GM12878 (cell line): ENCODE measurements at regions not wholly inside any gene's neighbourhood (a gene's known extent, or its start where the extent isn't known, plus 50 kb on each side); places are given as distances from the start of the nearest gene placed in this dataset.

Experiments
- ATAC-seq: fragments of 200-7000 bp; cut with Tn5 transposase; 3 replicates; pipeline ENCODE4 v1.9.1; 2020; ENCODE audit warnings: mild to moderate bottlenecking, moderate library complexity
- BruUV-seq: library from RNA; stranded (reverse); fragments of 400-500 nt; replicated peaks from 2 replicates; lab custom pipeline; 2021; lab: Mats Ljungman, UMichigan
- CTCF ChIA-PET: fragments of 300-600 bp; sonication (Branson Sonifier 250); formaldehyde crosslinking; extraction: SDS; loops from one replicate; lab custom pipeline; 2021; ENCODE audit warnings: inconsistent platforms; lab: Yijun Ruan, JAX
- POLR2A ChIA-PET: fragments of 350-600 bp; formaldehyde crosslinking; extraction: SDS; loops from one replicate; lab custom pipeline; 2021; ENCODE audit warnings: inconsistent platforms; lab: Charles Lee
- RAD21 ChIA-PET: fragments of 300-600 bp; sonication (Branson Sonifier 250); formaldehyde crosslinking; loops from one replicate; lab custom pipeline; 2023; ENCODE audit warnings: antibody characterized with exemption; ENCODE audit not compliant: unreplicated experiment; lab: Charles Lee
- SMC1A ChIA-PET: fragments of 300-600 bp; sonication (Branson Sonifier 250); formaldehyde crosslinking; loops from one replicate; lab custom pipeline; 2023; ENCODE audit not compliant: unreplicated experiment, uncharacterized antibody; lab: Charles Lee
- DNase-seq: peaks from one replicate; pipeline ENCODE4 v3.0.0-alpha.2; 2011; ENCODE audit warnings: low read depth, low spot score
- FAIRE-seq: peaks from 3 replicates; lab custom pipeline; 2011; peaks lifted over from hg19 to GRCh38; lab: Jason Lieb, UNC
- H2AFZ ChIP-seq: 2 replicates; pipeline ENCODE4 v1.6.0; 2011; ENCODE audit warnings: low read depth, low read length, control low read depth; ENCODE audit not compliant: control insufficient read depth
- H3K27ac ChIP-seq: 2 replicates; pipeline ENCODE4 v1.5.1; 2011; ENCODE audit warnings: control low read depth; ENCODE audit not compliant: control insufficient read depth, insufficient read depth
- H3K27me3 ChIP-seq, 2 experiments: replicated peaks in 1 of 2; 2 replicates each; pipeline versions ENCODE4 v1.6.0 to v1.6.1; 2011; ENCODE audit warnings: low read length in 1 of 2; ENCODE audit not compliant: control insufficient read depth in 2 of 2, insufficient read depth in 2 of 2
- H3K36me3 ChIP-seq, 2 experiments: 2 replicates each; pipeline ENCODE4 v1.5.1; 2011; ENCODE audit warnings: low read length in 1 of 2; ENCODE audit not compliant: control insufficient read depth in 2 of 2, insufficient read depth in 2 of 2
- H3K4me1 ChIP-seq: 2 replicates; pipeline ENCODE4 v1.6.1; 2011; ENCODE audit warnings: mild to moderate bottlenecking, low read length, moderate library complexity, mixed read lengths; ENCODE audit not compliant: control insufficient read depth, insufficient read depth
- H3K4me2 ChIP-seq: 2 replicates; pipeline ENCODE4 v1.6.0; 2011; ENCODE audit warnings: control low read depth; ENCODE audit not compliant: control insufficient read depth, insufficient read depth
- H3K4me3 ChIP-seq: fragments of 200-600 bp; sonication (generic); 2 replicates; pipeline ENCODE4 v1.5.1; 2016
- H3K79me2 ChIP-seq: 2 replicates; pipeline ENCODE4 v1.6.0; 2011; ENCODE audit warnings: low read length; ENCODE audit not compliant: control insufficient read depth, insufficient read depth
- H3K9ac ChIP-seq: 2 replicates; pipeline ENCODE4 v1.8.0; 2011; ENCODE audit warnings: low read length, control low read depth, mixed read lengths; ENCODE audit not compliant: control insufficient read depth, insufficient read depth
- H3K9me3 ChIP-seq: replicated peaks from 3 replicates; pipeline ENCODE4 v1.5.1; 2011; ENCODE audit warnings: mild to moderate bottlenecking, low read length; ENCODE audit not compliant: control insufficient read depth, insufficient read depth
- H4K20me1 ChIP-seq: 2 replicates; pipeline ENCODE4 v1.6.0; 2011; ENCODE audit not compliant: control insufficient read depth, insufficient read depth
- MYB ChIP-seq: fragments of 150-350 bp; IDR thresholded peaks from 2 replicates; pipeline ENCODE4 v1.6.1; 2014; ENCODE audit warnings: mild to moderate bottlenecking, low read depth, low read length, borderline replicate concordance
- NFIC ChIP-seq: IDR thresholded peaks from 2 replicates; pipeline ENCODE4 v1.6.1; 2012; ENCODE audit warnings: low read depth, mild to moderate bottlenecking, inconsistent platforms, low read length, moderate library complexity
- POLR2A ChIP-seq: IDR thresholded peaks from 2 replicates; pipeline ENCODE4 v1.6.1; 2011; ENCODE audit warnings: low read depth, mild to moderate bottlenecking, low read length
- POLR2AphosphoS5 ChIP-seq: IDR thresholded peaks from 2 replicates; pipeline ENCODE4 v1.6.1; 2011; ENCODE audit warnings: mild to moderate bottlenecking, low read length, inconsistent platforms
- TARDBP ChIP-seq: IDR thresholded peaks from 2 replicates; pipeline ENCODE4 v1.6.1; 2016; ENCODE audit warnings: borderline replicate concordance
- ZNF217 ChIP-seq: fragments of 450-650 bp; IDR thresholded peaks from 2 replicates; pipeline ENCODE4 v1.6.1; 2017; ENCODE audit warnings: antibody characterized with exemption, mild to moderate bottlenecking
- ZNF274 ChIP-seq: IDR thresholded peaks from one replicate; pipeline ENCODE4 v1.8.0; 2011; ENCODE audit not compliant: insufficient read length, insufficient read depth
- ZNF622 ChIP-seq: fragments of 450-650 bp; IDR thresholded peaks from 2 replicates; pipeline ENCODE4 v1.6.1; 2017; ENCODE audit warnings: mild to moderate bottlenecking, inconsistent platforms
- ZZZ3 ChIP-seq: IDR thresholded peaks from 2 replicates; pipeline ENCODE4 v1.6.1; 2011; ENCODE audit warnings: low read depth; ENCODE audit not compliant: control insufficient read depth, insufficient read length
- WGBS: methylation state at CpG from one replicate; pipeline ENCODE4 v1.1.6; 2016; ENCODE audit warnings: low lambda C conversion rate; ENCODE audit not compliant: insufficient replicate concordance, insufficient coverage; ENCODE audit errors: missing lambda C conversion rate; 5-methylcytosine and 5-hydroxymethylcytosine counted together
- in situ Hi-C: fragments of 300-500 bp; cut with MboI; formaldehyde crosslinking; loops from 9 replicates; pipeline ENCODE4 v1.14.3; 2018; ENCODE audit warnings: mixed read lengths
- intact Hi-C: fragments of 100-400 bp; cut with micrococcal nuclease; formaldehyde crosslinking; loops from one replicate; pipeline ENCODE4 v1.14.2; 2022; ENCODE audit not compliant: unreplicated experiment
- TF ChIP-seq, protein P1 (sequence below): fragments of 450-650 bp; IDR thresholded peaks from 2 replicates; pipeline ENCODE4 v1.6.1; 2014; ENCODE audit warnings: mild to moderate bottlenecking
- TF ChIP-seq, protein P2 (sequence below): fragments of 450-650 bp; IDR thresholded peaks from 2 replicates; pipeline ENCODE4 v1.6.1; 2016; ENCODE audit warnings: mild to moderate bottlenecking
- TF ChIP-seq, protein P3 (sequence below): fragments of 450-650 bp; IDR thresholded peaks from 2 replicates; pipeline ENCODE4 v1.6.1; 2017; ENCODE audit warnings: mild to moderate bottlenecking, moderate library complexity

DNA sequence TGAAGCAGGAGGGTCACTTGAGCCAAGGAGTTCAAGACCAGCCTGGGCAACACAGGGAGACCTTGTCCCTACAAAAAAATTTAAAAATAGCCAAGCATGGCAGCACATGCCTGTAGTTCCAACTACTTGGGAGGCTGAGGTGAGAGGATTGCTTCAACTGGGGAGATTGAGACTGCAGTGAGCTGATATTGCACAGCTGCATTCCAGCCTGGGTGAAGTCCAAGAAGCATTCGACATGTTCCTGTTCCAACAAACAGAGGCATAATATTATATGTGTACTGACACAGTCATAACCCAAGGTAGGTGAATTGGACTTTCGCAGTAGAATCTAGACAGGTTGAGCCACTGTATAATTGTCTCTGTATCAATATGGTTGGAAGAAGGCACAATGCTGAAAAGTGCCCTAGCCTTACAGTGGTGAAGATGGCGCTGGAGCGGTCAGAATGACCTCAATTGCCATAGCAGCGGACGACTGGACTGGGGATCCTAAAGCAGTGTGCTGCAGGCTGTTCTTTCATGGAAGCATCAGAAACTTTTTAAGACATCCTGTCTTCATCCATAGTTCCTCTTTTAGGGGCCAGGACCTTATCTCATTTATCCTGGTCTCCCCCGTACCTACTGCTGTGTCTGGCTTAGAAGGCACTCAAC lies 112.0 kb upstream of the CLDN10 start:
- ATAC-seq (no peak), FAIRE-seq (no peak), DNase-seq (no peak)
- no peak overlapping the region for H2AFZ ChIP-seq
- no peaks in the 10 kb centered on the region for H4K20me1 ChIP-seq
- no peak overlapping the region for H3K27ac ChIP-seq
- no peaks in the 10 kb centered on the region for H3K79me2 ChIP-seq
- intact Hi-C loops, result no loop called here
- H3K4me1 ChIP-seq, result no peaks in the 10 kb centered on the region
- ChIA-PET SMC1A (no interaction called here), CTCF (interaction anchor here (1.0 kb wide), 1 partner anchor 16 kb away, joined by 3 read pairs; no protein-coding TSS in a partner anchor), RAD21 (no interaction called here), POLR2A (no interaction called here)
- no peak overlapping the region for H3K4me2 ChIP-seq
- H3K9ac ChIP-seq, result no peak overlapping the region
- no peaks in the 10 kb centered on the region for H3K27me3 ChIP-seq
- no peaks in the 10 kb centered on the region for H3K9me3 ChIP-seq
- no peak for TF ChIP-seq POLR2A
- no peak for TF ChIP-seq NFIC
- TF ChIP-seq ZNF217, result no peak
- TF ChIP-seq ZNF274, result no peak
- no peak for TF ChIP-seq ZNF622
- TF ChIP-seq TARDBP, result no peak
- no peak for TF ChIP-seq POLR2AphosphoS5
- BruUV-seq, result no TSS peak
- no peaks in the 10 kb centered on the region for H3K36me3 ChIP-seq
- no peak overlapping the region for H3K4me3 ChIP-seq
- in situ Hi-C loops, result no loop called here
- 64% methylated on average over 7 of the region's 7 CpGs for WGBS

DNA sequence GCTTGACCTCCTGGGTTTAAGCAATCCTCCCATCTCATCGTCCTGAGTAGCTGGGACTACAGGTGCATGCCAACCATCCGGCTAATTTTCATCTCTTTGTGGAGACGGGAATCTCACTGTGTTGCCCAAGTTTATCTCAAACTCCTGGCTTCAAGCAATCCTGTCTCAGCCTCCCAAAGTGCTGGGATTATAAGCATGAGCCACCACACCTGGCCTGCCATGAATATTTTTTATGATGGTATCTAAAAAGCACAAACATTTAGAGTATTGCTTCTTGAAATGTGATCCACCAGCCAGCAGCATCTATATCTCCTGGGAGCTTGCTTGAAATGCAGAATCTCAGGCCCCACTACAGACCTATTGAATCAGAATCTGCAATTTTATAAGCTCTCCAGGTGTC lies 111.2 kb upstream of the CLDN10 start:
- Histone ChIP-seq H3K79me2 (no peaks in the 10 kb centered on the region), H3K4me2 (no peak overlapping the region), H3K36me3 (no peaks in the 10 kb centered on the region), H3K4me1 (no peaks in the 10 kb centered on the region), H3K27me3 (no peaks in the 10 kb centered on the region), H3K4me3 (no peak overlapping the region), H4K20me1 (no peaks in the 10 kb centered on the region), H2AFZ (no peak overlapping the region), H3K9ac (no peak overlapping the region), H3K27ac (no peak overlapping the region), H3K9me3 (no peaks in the 10 kb centered on the region)
- POLR2A ChIA-PET, result no interaction called here
- DNase-seq, result no peak
- BruUV-seq, result no TSS peak
- SMC1A ChIA-PET, result no interaction called here
- RAD21 ChIA-PET, result no interaction called here
- ATAC-seq, result no peak
- WGBS, result 38% methylated on average over 3 of the region's 3 CpGs
- in situ Hi-C loops, result no loop called here
- FAIRE-seq, result no peak
- intact Hi-C loops, result no loop called here
- CTCF ChIA-PET, result interaction anchor here (1.0 kb wide), 1 partner anchor 38 kb away, joined by 3 read pairs; no protein-coding TSS in a partner anchor
- no peak for TF ChIP-seq MYB
- TF ChIP-seq, protein P1, sequence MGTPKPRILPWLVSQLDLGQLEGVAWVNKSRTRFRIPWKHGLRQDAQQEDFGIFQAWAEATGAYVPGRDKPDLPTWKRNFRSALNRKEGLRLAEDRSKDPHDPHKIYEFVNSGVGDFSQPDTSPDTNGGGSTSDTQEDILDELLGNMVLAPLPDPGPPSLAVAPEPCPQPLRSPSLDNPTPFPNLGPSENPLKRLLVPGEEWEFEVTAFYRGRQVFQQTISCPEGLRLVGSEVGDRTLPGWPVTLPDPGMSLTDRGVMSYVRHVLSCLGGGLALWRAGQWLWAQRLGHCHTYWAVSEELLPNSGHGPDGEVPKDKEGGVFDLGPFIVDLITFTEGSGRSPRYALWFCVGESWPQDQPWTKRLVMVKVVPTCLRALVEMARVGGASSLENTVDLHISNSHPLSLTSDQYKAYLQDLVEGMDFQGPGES, result no peak
- TF ChIP-seq, protein P2, sequence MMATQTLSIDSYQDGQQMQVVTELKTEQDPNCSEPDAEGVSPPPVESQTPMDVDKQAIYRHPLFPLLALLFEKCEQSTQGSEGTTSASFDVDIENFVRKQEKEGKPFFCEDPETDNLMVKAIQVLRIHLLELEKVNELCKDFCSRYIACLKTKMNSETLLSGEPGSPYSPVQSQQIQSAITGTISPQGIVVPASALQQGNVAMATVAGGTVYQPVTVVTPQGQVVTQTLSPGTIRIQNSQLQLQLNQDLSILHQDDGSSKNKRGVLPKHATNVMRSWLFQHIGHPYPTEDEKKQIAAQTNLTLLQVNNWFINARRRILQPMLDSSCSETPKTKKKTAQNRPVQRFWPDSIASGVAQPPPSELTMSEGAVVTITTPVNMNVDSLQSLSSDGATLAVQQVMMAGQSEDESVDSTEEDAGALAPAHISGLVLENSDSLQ, result no peak
- TF ChIP-seq, protein P3, sequence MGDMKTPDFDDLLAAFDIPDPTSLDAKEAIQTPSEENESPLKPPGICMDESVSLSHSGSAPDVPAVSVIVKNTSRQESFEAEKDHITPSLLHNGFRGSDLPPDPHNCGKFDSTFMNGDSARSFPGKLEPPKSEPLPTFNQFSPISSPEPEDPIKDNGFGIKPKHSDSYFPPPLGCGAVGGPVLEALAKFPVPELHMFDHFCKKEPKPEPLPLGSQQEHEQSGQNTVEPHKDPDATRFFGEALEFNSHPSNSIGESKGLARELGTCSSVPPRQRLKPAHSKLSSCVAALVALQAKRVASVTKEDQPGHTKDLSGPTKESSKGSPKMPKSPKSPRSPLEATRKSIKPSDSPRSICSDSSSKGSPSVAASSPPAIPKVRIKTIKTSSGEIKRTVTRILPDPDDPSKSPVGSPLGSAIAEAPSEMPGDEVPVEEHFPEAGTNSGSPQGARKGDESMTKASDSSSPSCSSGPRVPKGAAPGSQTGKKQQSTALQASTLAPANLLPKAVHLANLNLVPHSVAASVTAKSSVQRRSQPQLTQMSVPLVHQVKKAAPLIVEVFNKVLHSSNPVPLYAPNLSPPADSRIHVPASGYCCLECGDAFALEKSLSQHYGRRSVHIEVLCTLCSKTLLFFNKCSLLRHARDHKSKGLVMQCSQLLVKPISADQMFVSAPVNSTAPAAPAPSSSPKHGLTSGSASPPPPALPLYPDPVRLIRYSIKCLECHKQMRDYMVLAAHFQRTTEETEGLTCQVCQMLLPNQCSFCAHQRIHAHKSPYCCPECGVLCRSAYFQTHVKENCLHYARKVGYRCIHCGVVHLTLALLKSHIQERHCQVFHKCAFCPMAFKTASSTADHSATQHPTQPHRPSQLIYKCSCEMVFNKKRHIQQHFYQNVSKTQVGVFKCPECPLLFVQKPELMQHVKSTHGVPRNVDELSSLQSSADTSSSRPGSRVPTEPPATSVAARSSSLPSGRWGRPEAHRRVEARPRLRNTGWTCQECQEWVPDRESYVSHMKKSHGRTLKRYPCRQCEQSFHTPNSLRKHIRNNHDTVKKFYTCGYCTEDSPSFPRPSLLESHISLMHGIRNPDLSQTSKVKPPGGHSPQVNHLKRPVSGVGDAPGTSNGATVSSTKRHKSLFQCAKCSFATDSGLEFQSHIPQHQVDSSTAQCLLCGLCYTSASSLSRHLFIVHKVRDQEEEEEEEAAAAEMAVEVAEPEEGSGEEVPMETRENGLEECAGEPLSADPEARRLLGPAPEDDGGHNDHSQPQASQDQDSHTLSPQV, result no peak
- no peak for TF ChIP-seq POLR2A
- no peak for TF ChIP-seq ZNF274
- TF ChIP-seq ZZZ3, result no peak
